ENCODE measurements at regions not wholly inside any gene's neighbourhood (a gene's known extent, or its start where the extent isn't known, plus 50 kb on each side); places are given as distances from the start of the nearest gene placed in this dataset.

DNA sequence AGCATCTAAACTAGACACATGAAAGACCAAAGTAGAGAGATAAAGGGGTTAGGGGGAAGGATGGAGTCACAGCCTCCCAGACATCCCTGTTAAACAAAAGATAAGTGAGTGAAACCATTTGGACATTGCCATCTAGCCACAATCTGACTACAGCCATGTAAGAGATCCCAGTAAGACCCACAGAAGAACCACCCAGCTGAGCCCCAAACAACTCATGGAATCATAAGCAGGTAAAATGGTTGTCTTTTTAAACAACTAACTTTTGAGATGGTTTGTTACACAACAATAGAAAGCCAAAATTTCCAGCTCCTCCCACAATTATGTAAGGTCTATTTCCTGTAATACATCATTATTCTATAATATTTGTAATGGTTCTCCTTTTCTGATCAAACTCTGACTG lies 437.5 kb downstream of the IGSF11 start:
- no peak for TF ChIP-seq CTCF (IDR thresholded peaks at IDR 0.05)
- TF ChIP-seq POLR2A (IDR thresholded peaks at IDR 0.05): no peak

All from prostate gland (tissue), 2 donors.